Loucy (cell line): ENCODE measurements at regions not wholly inside any gene's neighbourhood (a gene's known extent, or its start where the extent isn't known, plus 50 kb on each side); places are given as distances from the start of the nearest gene placed in this dataset.

Experiments used
- H2AFZ ChIP-seq: fragments of 200-600 bp; sonication (generic); 2 replicates; pipeline ENCODE4 v1.6.0; 2016; ENCODE audit warnings: antibody characterized with exemption, mild to moderate bottlenecking, low read length, moderate library complexity
- H3F3A ChIP-seq: fragments of 200-600 bp; 2 replicates; pipeline ENCODE4 v1.6.0; 2016; ENCODE audit warnings: antibody characterized with exemption, low read depth, mild to moderate bottlenecking
- H3K27me3 ChIP-seq: fragments of 200-600 bp; sonication (generic); 2 replicates; pipeline ENCODE4 v1.6.1; 2014; ENCODE audit warnings: low read length, mild to moderate bottlenecking; ENCODE audit not compliant: insufficient read depth, poor library complexity, severe bottlenecking
- H3K36me3 ChIP-seq: fragments of 200-600 bp; sonication (generic); 2 replicates; pipeline ENCODE4 v1.6.1; 2016; ENCODE audit warnings: low read length; ENCODE audit not compliant: insufficient read depth
- H3K4me1 ChIP-seq: fragments of 200-600 bp; sonication (generic); 2 replicates; pipeline ENCODE4 v1.5.1; 2014; ENCODE audit warnings: low read length, mild to moderate bottlenecking; ENCODE audit not compliant: insufficient read depth, poor library complexity, severe bottlenecking
- H3K4me2 ChIP-seq: fragments of 200-600 bp; sonication (generic); 2 replicates; pipeline ENCODE4 v1.6.0; 2014; ENCODE audit warnings: antibody characterized with exemption, low read length, low read depth, mild to moderate bottlenecking; ENCODE audit not compliant: poor library complexity, severe bottlenecking
- H3K4me3 ChIP-seq: fragments of 200-600 bp; sonication (generic); 2 replicates; pipeline ENCODE4 v1.5.1; 2014; ENCODE audit warnings: low read length, mild to moderate bottlenecking, mixed read lengths; ENCODE audit not compliant: poor library complexity, severe bottlenecking
- H3K79me2 ChIP-seq: fragments of 200-600 bp; sonication (generic); 2 replicates; pipeline ENCODE4 v1.6.1; 2014; ENCODE audit warnings: low read length; ENCODE audit not compliant: insufficient read depth
- H3K9ac ChIP-seq: fragments of 200-600 bp; sonication (generic); 2 replicates; pipeline ENCODE4 v1.6.0; 2014; ENCODE audit warnings: mild to moderate bottlenecking, low read depth, low read length, moderate library complexity; ENCODE audit not compliant: poor library complexity, severe bottlenecking
- H3K9me2 ChIP-seq: fragments of 200-600 bp; sonication (generic); replicated peaks from 2 replicates; pipeline ENCODE4 v1.6.1; 2016; ENCODE audit warnings: low read depth, low read length, mixed read lengths
- H3K9me3 ChIP-seq: fragments of 200-600 bp; sonication (generic); 2 replicates; pipeline ENCODE4 v1.6.1; 2014; ENCODE audit warnings: mild to moderate bottlenecking, antibody characterized with exemption, low read length, low read depth; ENCODE audit not compliant: insufficient read depth
- H4K20me1 ChIP-seq: fragments of 200-600 bp; sonication (generic); 2 replicates; pipeline ENCODE4 v1.6.0; 2014; ENCODE audit warnings: antibody characterized with exemption, low read length, mild to moderate bottlenecking; ENCODE audit not compliant: insufficient read depth, poor library complexity, severe bottlenecking
- EZH2phosphoT487 ChIP-seq: fragments of 200-600 bp; IDR thresholded peaks from 2 replicates; pipeline ENCODE4 v1.6.1; 2018; ENCODE audit warnings: antibody characterized with exemption, mild to moderate bottlenecking, moderate library complexity, borderline replicate concordance
- TF ChIP-seq, protein P1 (sequence below): fragments of 200-600 bp; sonication (generic); conservative IDR thresholded peaks from 2 replicates; pipeline ENCODE4 v1.5.1; 2014; ENCODE audit warnings: mild to moderate bottlenecking, antibody characterized with exemption, low read length

DNA sequence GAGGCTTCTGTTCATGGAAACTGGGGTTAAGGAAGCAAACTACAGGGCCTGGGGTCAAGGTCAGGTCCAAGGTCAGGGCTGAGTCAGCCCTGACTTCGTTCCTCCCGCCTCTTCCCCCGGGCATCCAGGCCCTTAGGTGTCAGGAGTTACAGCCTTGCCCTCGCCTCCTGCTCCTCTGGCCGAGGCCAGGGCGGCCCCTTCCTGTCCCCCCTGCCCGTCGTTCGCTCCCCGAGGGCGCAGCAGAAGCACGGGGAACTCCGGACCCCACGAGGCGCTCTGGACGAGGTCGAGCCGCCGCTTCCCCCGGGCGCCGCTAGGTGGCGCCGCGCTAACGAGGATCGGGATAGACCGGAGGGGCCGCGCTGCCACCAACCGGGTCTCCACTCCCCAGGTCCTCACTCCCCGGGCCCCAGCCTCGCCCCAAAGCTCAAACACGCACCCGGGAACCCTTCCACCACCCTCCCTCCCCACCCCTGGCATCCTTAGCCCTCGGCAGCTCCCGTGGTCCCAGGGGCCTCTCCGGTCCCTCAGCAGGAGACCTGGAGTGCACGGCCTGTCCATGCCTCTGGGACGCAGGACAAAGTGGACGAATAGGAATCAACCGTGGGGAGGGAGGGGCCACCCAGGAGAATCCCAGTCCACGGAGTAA, 59.2 kb upstream of the MYL10 start:
- Histone ChIP-seq H3K27me3 (no peaks in the 10 kb centered on the region), H3F3A (no peaks in the 10 kb centered on the region), H3K36me3 (no peaks in the 10 kb centered on the region), H2AFZ (peak overlapping the region; percentile 63), H3K9ac (peak overlapping the region; percentile 54), H3K4me3 (peak overlapping the region; percentile 53), H3K79me2 (no peaks in the 10 kb centered on the region), H3K9me2 (no peaks in the 10 kb centered on the region), H3K4me2 (peak overlapping the region; percentile 46), H3K4me1 (peaks cover 10% of the 10 kb centered on the region), H4K20me1 (no peaks in the 10 kb centered on the region), H3K9me3 (no peaks in the 10 kb centered on the region)
- TF ChIP-seq EZH2phosphoT487: no peak
- TF ChIP-seq, protein P1, sequence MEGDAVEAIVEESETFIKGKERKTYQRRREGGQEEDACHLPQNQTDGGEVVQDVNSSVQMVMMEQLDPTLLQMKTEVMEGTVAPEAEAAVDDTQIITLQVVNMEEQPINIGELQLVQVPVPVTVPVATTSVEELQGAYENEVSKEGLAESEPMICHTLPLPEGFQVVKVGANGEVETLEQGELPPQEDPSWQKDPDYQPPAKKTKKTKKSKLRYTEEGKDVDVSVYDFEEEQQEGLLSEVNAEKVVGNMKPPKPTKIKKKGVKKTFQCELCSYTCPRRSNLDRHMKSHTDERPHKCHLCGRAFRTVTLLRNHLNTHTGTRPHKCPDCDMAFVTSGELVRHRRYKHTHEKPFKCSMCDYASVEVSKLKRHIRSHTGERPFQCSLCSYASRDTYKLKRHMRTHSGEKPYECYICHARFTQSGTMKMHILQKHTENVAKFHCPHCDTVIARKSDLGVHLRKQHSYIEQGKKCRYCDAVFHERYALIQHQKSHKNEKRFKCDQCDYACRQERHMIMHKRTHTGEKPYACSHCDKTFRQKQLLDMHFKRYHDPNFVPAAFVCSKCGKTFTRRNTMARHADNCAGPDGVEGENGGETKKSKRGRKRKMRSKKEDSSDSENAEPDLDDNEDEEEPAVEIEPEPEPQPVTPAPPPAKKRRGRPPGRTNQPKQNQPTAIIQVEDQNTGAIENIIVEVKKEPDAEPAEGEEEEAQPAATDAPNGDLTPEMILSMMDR: peak; percentile 78

DNA sequence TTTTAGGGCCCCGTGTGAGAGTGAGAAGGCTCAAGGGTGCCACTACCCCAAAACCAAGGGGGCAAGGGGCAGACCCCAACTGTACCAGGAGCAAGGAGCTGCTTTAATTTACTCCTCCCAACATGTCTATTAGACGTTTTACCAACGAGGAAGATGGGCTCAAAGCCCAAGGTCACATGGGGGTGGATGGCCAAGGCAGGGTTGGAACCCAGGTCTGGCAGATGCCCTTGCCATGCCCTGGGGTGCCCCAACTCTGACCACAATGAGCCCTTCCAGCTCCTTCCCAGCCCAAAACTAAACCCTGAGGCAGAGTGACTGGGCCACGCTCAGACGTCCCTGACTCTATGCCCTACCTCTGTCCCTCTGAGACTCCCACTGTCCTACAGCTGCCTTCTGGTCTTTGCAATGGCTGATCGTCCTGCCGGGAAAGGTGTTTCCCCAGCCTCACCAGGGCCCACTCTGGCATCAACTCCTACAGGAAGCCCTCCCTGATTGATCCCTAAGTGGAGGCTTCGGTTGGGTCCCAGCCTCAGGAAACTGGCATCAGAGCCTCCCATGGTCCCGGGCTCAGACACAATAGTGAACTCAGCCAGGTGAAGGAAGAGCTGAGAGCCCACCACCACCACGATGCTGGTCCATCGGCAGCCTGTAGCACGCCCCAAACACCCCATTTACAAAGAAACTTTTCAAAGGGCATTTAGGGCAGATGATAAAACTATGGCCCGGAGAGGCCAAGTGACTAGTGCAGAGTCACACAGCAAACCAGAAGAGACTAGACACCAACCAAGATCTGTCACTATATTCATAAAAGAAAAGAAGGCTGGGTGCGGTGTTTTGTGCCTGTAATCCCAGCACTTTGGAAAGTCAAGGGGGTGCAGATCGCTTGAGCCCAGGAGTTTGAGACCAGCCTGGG, 60.2 kb upstream of the MYL10 start:
- no peaks in the 10 kb centered on the region for H4K20me1 ChIP-seq
- H3K9ac ChIP-seq: peak overlapping the region; percentile 54
- peak overlapping the region; percentile 63; the same call in 1 of the 2 replicates for H2AFZ ChIP-seq
- H3K4me3 ChIP-seq: no peak overlapping the region
- no peaks in the 10 kb centered on the region for H3K79me2 ChIP-seq
- H3K4me1 ChIP-seq: peaks cover 10% of the 10 kb centered on the region
- H3K9me3 ChIP-seq: no peaks in the 10 kb centered on the region
- peak overlapping the region; percentile 46 for H3K4me2 ChIP-seq
- H3K9me2 ChIP-seq: no peaks in the 10 kb centered on the region
- H3K27me3 ChIP-seq: no peaks in the 10 kb centered on the region
- H3F3A ChIP-seq: no peaks in the 10 kb centered on the region
- H3K36me3 ChIP-seq: no peaks in the 10 kb centered on the region
- TF ChIP-seq, protein P1: no peak
- TF ChIP-seq EZH2phosphoT487: no peak

DNA sequence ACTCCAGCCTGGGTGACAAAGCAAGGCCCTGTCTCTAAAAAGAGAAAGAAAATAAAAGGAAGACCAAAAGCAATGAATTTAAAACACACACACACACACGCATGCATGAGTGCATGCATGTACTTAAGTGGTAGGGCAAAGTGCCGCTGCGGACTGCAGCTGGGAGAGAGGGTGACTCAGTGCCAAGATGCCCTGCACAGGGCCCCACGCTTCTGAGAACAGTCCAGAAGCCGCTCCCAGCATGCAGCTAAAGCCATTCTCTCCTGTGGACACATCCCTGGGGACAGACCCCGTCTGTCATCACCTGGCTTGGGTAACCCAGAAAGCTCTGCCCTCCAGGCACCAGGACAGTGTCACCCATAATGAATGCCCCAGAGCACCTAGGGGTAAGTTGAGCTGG, 61.0 kb upstream of the MYL10 start:
- no peaks in the 10 kb centered on the region for H3F3A ChIP-seq
- no peak overlapping the region for H3K9ac ChIP-seq
- H3K4me2 ChIP-seq: no peak overlapping the region
- H2AFZ ChIP-seq: no peak overlapping the region
- no peaks in the 10 kb centered on the region for H3K36me3 ChIP-seq
- TF ChIP-seq, protein P1: no peak
- no peak for TF ChIP-seq EZH2phosphoT487
- H3K9me3 ChIP-seq: no peaks in the 10 kb centered on the region
- peaks cover 10% of the 10 kb centered on the region for H3K4me1 ChIP-seq
- H3K9me2 ChIP-seq: no peaks in the 10 kb centered on the region
- H3K79me2 ChIP-seq: no peaks in the 10 kb centered on the region
- H3K4me3 ChIP-seq: no peak overlapping the region
- H3K27me3 ChIP-seq: no peaks in the 10 kb centered on the region
- H4K20me1 ChIP-seq: no peaks in the 10 kb centered on the region
